ENCODE measurements at regions not wholly inside any gene's neighbourhood (a gene's known extent, or its start where the extent isn't known, plus 50 kb on each side); places are given as distances from the start of the nearest gene placed in this dataset.

DNA sequence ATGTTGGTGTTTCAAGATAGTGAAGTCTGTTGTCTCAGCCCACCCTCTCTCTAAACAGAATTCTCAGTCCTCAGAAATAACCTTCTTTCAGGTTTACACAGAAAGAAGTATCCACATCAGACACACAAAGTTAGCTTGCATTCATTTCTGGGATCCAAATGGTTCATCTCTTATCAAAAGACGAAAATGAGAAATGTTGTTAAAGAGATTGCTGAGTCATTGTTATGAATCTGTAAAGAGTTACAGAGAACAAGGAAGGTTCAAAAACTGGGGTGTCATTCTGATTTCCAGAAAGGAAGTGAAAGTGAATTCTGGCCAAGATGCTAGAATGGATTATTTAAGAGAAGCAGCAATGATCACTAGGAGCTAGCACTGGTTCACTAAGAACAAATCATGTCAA lies 90.5 kb upstream of the ATXN1 start (continued):
- TF ChIP-seq CUX1 (CRISPR knock-in tag; IDR thresholded peaks at IDR 0.05), result no peak
- no peak for TF ChIP-seq USF1 (CRISPR knock-in tag; IDR thresholded peaks at IDR 0.05)
- no peak for TF ChIP-seq NUFIP1 (IDR thresholded peaks at IDR 0.05; ENCODE audit: partially characterized antibody)
- 0 out of 2 replicates have a peak, but pooled peaks have one; percentile 7 for TF ChIP-seq ETV1 (tag; conservative IDR thresholded peaks at IDR 0.05; ENCODE audit: low read depth)
- TF ChIP-seq ZNF589 (CRISPR knock-in tag; IDR thresholded peaks at IDR 0.05; ENCODE audit: low read depth), result no peak
- no peak for TF ChIP-seq ELF1 (tag; IDR thresholded peaks at IDR 0.05)
- TF ChIP-seq ZNF57 (CRISPR knock-in tag; IDR thresholded peaks at IDR 0.05), result no peak
- peak; percentile 85 for TF ChIP-seq C11orf30 (IDR thresholded peaks at IDR 0.05; ENCODE audit: low read depth)
- TF ChIP-seq PHB (CRISPR knock-in tag; IDR thresholded peaks at IDR 0.05), result no peak
- no peak for TF ChIP-seq SMAD4 (CRISPR knock-in tag; conservative IDR thresholded peaks at IDR 0.05)
- TF ChIP-seq ZNF134 (CRISPR knock-in tag; conservative IDR thresholded peaks at IDR 0.05), result no peak
- TF ChIP-seq XRCC4 (IDR thresholded peaks at IDR 0.05; ENCODE audit: extremely low read depth, insufficient read depth, insufficient read length), result no peak
- TF ChIP-seq, protein P1, sequence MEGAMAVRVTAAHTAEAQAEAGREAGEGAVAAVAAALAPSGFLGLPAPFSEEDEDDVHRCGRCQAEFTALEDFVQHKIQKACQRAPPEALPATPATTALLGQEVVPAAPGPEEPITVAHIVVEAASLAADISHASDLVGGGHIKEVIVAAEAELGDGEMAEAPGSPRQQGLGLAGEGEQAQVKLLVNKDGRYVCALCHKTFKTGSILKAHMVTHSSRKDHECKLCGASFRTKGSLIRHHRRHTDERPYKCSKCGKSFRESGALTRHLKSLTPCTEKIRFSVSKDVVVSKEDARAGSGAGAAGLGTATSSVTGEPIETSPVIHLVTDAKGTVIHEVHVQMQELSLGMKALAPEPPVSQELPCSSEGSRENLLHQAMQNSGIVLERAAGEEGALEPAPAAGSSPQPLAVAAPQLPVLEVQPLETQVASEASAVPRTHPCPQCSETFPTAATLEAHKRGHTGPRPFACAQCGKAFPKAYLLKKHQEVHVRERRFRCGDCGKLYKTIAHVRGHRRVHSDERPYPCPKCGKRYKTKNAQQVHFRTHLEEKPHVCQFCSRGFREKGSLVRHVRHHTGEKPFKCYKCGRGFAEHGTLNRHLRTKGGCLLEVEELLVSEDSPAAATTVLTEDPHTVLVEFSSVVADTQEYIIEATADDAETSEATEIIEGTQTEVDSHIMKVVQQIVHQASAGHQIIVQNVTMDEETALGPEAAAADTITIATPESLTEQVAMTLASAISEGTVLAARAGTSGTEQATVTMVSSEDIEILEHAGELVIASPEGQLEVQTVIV (CRISPR knock-in tag; IDR thresholded peaks at IDR 0.05; ENCODE audit: borderline replicate concordance), result 0 out of 2 replicates have a peak, but pooled peaks have one; percentile 38
- TF ChIP-seq TBL1XR1 (IDR thresholded peaks at IDR 0.05; ENCODE audit: low read length in 2 of 2), result no peak
- peak; percentile 95 for TF ChIP-seq ZNF316 (IDR thresholded peaks at IDR 0.05)
- peak; percentile 93 for TF ChIP-seq MAFF (IDR thresholded peaks at IDR 0.05; ENCODE audit: low read length)
- TF ChIP-seq TOE1 (IDR thresholded peaks at IDR 0.05; ENCODE audit: borderline replicate concordance), result no peak
- no peak for TF ChIP-seq TOE1 (CRISPR knock-in tag; IDR thresholded peaks at IDR 0.05; ENCODE audit: borderline replicate concordance, low read depth)
- no peak for TF ChIP-seq ZNF384 (IDR thresholded peaks at IDR 0.05; ENCODE audit: low read depth, low read length)
- no peak for TF ChIP-seq SETDB1 (IDR thresholded peaks at IDR 0.05; ENCODE audit: low read length)
- 0 out of 4 replicates have a peak, but pooled peaks of 1 of the 2 experiments have one; percentile 11 for TF ChIP-seq RCOR1 (IDR thresholded peaks at IDR 0.05; ENCODE audit: borderline replicate concordance in 1 of 2, low read depth in 2 of 2, low read length in 2 of 2)
- peak; percentile 96 for TF ChIP-seq BACH1 (tag; IDR thresholded peaks at IDR 0.05)

All from K562 (cell line).